ENCODE measurements at regions not wholly inside any gene's neighbourhood (a gene's known extent, or its start where the extent isn't known, plus 50 kb on each side); places are given as distances from the start of the nearest gene placed in this dataset.

DNA sequence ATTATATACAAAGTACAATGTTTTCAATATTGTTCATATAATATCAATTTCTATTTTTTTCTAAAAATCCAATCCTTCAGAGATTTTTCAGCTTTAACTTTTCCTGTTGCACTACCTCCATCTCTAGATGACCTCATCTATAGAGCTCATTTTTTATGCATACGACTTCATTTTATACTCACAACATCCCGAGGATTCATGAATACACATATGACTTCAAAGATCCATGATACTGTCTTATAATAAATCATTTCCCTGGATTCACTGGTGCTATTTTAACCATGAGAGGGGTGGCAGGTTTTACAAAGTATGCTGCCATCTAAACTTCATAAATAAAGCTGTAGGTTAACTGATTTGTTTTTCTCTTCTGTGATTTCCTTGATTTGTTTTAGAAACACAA, 694.6 kb downstream of the EPHA4 start:
- TF ChIP-seq IRF2 (CRISPR knock-in tag; IDR thresholded peaks at IDR 0.05) = no peak
- TF ChIP-seq, protein P1, sequence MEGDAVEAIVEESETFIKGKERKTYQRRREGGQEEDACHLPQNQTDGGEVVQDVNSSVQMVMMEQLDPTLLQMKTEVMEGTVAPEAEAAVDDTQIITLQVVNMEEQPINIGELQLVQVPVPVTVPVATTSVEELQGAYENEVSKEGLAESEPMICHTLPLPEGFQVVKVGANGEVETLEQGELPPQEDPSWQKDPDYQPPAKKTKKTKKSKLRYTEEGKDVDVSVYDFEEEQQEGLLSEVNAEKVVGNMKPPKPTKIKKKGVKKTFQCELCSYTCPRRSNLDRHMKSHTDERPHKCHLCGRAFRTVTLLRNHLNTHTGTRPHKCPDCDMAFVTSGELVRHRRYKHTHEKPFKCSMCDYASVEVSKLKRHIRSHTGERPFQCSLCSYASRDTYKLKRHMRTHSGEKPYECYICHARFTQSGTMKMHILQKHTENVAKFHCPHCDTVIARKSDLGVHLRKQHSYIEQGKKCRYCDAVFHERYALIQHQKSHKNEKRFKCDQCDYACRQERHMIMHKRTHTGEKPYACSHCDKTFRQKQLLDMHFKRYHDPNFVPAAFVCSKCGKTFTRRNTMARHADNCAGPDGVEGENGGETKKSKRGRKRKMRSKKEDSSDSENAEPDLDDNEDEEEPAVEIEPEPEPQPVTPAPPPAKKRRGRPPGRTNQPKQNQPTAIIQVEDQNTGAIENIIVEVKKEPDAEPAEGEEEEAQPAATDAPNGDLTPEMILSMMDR (IDR thresholded peaks at IDR 0.05 in 2 of 3, conservative IDR thresholded peaks at IDR 0.05 in 1 of 3; ENCODE audit: insufficient read depth in 2 of 3, low read depth in 1 of 3, low read length in 3 of 3) = no peak
- TF ChIP-seq EHMT2 (IDR thresholded peaks at IDR 0.05) = no peak
- no peak for TF ChIP-seq CREB1 (IDR thresholded peaks at IDR 0.05)
- TF ChIP-seq CREB1 (CRISPR knock-in tag; IDR thresholded peaks at IDR 0.05) = no peak
- TF ChIP-seq RFX5 (IDR thresholded peaks at IDR 0.05; ENCODE audit: low read depth, low read length) = no peak

Measured in K562 (cell line).